Iris pigment epithelial cell (primary cell): ENCODE measurements at regions not wholly inside any gene's neighbourhood (a gene's known extent, or its start where the extent isn't known, plus 50 kb on each side); places are given as distances from the start of the nearest gene placed in this dataset.

ENCODE experiments used
- DNase-seq: peaks from one replicate; pipeline ENCODE4 v3.0.0-alpha.2; 2011; ENCODE audit warnings: low read depth

GRCh38 chr11:36719358-36720107 lies 121.5 kb upstream of the RAG2 start:
- DNase-seq: no peak

- no peak for DNase-seq
Measured at GRCh38 chr11:36718451-36718850, 120.4 kb upstream of the RAG2 start.

DNA sequence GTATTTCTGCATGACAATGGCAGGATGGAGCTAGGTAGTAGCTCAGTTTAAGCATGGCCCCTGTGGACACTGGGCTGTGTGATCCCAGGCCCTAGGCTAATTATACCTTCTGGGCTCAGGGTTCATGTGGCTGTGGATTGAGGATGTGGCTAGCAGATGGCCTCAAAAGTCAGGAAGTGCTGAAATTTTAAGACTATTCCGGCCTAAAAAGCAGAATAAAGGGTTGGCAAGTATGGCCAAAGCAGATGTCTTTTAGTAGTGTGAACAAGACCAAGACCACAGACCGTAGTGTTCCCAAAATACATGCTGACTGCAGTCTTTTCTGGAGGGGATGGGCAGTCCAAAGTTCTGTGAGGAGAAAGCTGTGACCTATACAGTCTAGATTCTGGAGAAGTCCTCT lies 115.7 kb upstream of the RAG2 start:
- DNase-seq: no peak

DNA sequence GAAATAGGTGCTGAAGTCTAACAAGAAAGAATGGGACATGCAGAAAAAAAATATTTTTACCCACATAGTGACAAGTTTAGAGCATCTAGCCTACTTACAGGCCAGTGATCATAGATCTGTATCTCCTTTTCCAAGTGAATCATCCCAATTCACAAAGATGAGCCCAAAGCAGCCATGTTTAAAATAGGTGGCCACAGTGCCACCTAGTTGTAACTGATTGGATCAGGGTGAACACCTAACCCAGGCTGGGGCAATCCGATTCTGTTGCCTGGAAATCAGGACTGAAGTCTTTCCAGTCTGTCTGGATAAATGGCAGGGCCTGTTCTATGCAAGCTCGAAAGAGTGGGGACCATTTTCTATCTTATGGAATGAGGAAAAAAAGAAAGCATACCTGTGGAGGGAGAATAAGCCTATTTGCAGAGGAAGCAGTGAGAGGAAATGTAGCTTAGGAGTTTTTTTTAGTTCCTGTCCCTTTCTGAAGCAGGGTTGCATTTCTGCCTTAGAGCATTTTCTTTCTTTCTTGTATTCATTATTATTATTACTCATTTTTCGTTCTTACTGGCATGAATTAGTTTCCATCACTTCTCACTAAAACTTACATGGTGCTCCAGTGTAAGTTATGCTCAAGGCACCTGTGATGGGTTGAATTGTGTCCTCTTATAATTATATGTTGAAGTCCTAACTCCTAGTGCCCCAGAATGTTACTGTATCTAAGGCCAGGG lies 113.2 kb upstream of the RAG2 start:
- DNase-seq: no peak
